Neural progenitor cell (in vitro differentiated cells): ENCODE measurements at regions not wholly inside any gene's neighbourhood (a gene's known extent, or its start where the extent isn't known, plus 50 kb on each side); places are given as distances from the start of the nearest gene placed in this dataset.

ENCODE experiments used
- EZH2 ChIP-seq: fragments of 200-600 bp; sonication (generic); IDR thresholded peaks from 2 replicates; pipeline ENCODE4 v1.6.1; 2017; ENCODE audit warnings: antibody characterized with exemption, mild to moderate bottlenecking, moderate library complexity
- TF ChIP-seq, protein P1 (sequence below): fragments of 200-600 bp; sonication (generic); IDR thresholded peaks from 2 replicates; pipeline ENCODE4 v1.5.1; 2017; ENCODE audit warnings: antibody characterized with exemption, mild to moderate bottlenecking

GRCh38 chr14:61125041-61125866 lies 144.2 kb downstream of the SLC38A6 start:
- TF ChIP-seq EZH2 = no peak
- TF ChIP-seq, protein P1, sequence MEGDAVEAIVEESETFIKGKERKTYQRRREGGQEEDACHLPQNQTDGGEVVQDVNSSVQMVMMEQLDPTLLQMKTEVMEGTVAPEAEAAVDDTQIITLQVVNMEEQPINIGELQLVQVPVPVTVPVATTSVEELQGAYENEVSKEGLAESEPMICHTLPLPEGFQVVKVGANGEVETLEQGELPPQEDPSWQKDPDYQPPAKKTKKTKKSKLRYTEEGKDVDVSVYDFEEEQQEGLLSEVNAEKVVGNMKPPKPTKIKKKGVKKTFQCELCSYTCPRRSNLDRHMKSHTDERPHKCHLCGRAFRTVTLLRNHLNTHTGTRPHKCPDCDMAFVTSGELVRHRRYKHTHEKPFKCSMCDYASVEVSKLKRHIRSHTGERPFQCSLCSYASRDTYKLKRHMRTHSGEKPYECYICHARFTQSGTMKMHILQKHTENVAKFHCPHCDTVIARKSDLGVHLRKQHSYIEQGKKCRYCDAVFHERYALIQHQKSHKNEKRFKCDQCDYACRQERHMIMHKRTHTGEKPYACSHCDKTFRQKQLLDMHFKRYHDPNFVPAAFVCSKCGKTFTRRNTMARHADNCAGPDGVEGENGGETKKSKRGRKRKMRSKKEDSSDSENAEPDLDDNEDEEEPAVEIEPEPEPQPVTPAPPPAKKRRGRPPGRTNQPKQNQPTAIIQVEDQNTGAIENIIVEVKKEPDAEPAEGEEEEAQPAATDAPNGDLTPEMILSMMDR = no peak
